ENCODE measurements at regions not wholly inside any gene's neighbourhood (a gene's known extent, or its start where the extent isn't known, plus 50 kb on each side); places are given as distances from the start of the nearest gene placed in this dataset.

GRCh38 chr1:70836456-70836855, 211.2 kb downstream of the PTGER3 start:
- DNase-seq (ENCODE audit: extremely low read depth, insufficient read length), result no peak
- Histone ChIP-seq H3K36me3 (ENCODE audit: control insufficient read depth, insufficient read depth, low read length) (no peaks in the 10 kb centered on the region), H3K27me3 (replicated peaks; ENCODE audit: control insufficient read depth, insufficient read depth, low read length) (no peaks in the 10 kb centered on the region), H3K4me3 (replicated peaks; ENCODE audit: low read depth, low read length) (no peak overlapping the region)
- TF ChIP-seq, protein P1, sequence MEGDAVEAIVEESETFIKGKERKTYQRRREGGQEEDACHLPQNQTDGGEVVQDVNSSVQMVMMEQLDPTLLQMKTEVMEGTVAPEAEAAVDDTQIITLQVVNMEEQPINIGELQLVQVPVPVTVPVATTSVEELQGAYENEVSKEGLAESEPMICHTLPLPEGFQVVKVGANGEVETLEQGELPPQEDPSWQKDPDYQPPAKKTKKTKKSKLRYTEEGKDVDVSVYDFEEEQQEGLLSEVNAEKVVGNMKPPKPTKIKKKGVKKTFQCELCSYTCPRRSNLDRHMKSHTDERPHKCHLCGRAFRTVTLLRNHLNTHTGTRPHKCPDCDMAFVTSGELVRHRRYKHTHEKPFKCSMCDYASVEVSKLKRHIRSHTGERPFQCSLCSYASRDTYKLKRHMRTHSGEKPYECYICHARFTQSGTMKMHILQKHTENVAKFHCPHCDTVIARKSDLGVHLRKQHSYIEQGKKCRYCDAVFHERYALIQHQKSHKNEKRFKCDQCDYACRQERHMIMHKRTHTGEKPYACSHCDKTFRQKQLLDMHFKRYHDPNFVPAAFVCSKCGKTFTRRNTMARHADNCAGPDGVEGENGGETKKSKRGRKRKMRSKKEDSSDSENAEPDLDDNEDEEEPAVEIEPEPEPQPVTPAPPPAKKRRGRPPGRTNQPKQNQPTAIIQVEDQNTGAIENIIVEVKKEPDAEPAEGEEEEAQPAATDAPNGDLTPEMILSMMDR (IDR thresholded peaks at IDR 0.05; ENCODE audit: insufficient read depth, low read length, poor library complexity, severe bottlenecking), result no peak

DNA sequence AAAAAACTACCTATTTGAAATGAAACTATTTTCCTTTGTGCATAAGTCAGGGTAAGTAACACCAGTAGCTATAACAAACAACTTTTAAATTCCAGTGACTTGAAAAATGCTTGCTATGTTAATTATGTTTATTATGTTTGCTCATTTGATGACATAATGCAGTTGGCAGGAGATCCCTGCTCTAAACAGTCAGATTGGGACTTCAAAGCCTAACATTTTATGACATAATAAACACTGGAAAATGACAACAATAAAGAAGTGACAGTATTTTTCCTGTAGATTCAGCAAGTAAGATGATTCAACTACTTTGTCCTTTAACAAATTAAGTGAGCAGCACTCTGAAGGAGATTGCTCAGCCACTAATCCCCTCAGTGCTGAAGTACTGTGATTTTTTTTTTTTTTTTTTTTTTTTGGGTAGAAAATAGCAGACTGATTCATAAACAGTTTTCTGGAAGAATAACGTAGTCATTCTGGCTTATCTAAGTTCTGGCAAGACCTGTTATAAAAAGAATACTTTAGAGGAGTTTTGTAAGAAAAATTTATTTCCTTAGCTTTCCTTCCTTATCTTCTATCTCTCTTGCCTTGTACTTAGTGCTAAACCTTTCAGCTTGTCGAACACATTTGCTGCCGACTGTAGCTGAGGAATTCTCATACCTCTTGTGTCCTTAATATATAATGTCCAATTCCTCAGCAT, 207.2 kb downstream of the PTGER3 start:
- DNase-seq (ENCODE audit: extremely low read depth, insufficient read length), result no peak
- TF ChIP-seq, protein P1 (IDR thresholded peaks at IDR 0.05; ENCODE audit: insufficient read depth, low read length, poor library complexity, severe bottlenecking), result no peak
- H3K4me3 ChIP-seq (replicated peaks; ENCODE audit: low read depth, low read length), result no peak overlapping the region
- no peaks in the 10 kb centered on the region for H3K36me3 ChIP-seq (ENCODE audit: control insufficient read depth, insufficient read depth, low read length)
- H3K27me3 ChIP-seq (replicated peaks; ENCODE audit: control insufficient read depth, insufficient read depth, low read length), result no peaks in the 10 kb centered on the region

DNA sequence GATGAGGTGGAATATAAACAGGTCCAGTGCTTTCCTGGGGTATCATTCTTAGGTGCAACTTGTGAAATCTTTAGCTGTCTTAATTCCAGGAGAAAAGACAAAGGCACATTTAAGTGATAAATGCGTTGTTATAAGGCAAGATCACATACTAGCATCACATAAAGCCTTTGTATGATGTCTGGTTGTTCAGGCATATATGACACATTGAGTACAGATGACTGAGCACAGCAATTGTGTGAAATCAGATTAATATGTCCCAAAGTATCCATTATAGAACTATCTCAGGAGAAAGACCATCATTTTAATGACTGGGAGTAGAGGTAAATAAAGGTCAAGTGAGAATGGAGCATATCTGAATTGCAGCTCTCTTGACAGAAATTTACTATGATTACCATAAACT, 205.1 kb downstream of the PTGER3 start:
- no peak for DNase-seq (ENCODE audit: extremely low read depth, insufficient read length)
- Histone ChIP-seq H3K27me3 (replicated peaks; ENCODE audit: control insufficient read depth, insufficient read depth, low read length) (no peaks in the 10 kb centered on the region), H3K4me3 (replicated peaks; ENCODE audit: low read depth, low read length) (no peak overlapping the region), H3K36me3 (ENCODE audit: control insufficient read depth, insufficient read depth, low read length) (no peaks in the 10 kb centered on the region)
- TF ChIP-seq, protein P1 (IDR thresholded peaks at IDR 0.05; ENCODE audit: insufficient read depth, low read length, poor library complexity, severe bottlenecking), result no peak

DNA sequence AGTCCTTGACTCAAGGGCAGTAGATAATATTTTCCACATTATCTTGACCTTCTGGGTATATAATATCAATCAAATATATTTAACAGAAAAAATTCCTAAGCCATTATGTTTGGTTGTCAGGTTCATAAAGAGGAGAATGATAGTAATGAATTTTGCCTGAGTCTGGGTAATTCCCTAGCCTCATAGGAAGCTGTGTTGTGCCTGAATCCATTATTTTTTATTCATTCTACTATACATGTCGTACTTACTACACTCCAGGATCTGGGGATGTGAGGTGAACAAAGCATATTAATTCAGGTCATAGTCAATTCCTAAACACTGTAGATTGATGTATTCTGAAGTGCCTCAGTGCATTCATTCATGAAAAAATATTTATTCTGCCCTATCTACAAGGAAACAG, 204.2 kb downstream of the PTGER3 start:
- no peak overlapping the region for H3K4me3 ChIP-seq (replicated peaks; ENCODE audit: low read depth, low read length)
- TF ChIP-seq, protein P1 (IDR thresholded peaks at IDR 0.05; ENCODE audit: insufficient read depth, low read length, poor library complexity, severe bottlenecking), result no peak
- no peaks in the 10 kb centered on the region for H3K36me3 ChIP-seq (ENCODE audit: control insufficient read depth, insufficient read depth, low read length)
- no peak for DNase-seq (ENCODE audit: extremely low read depth, insufficient read length)
- no peaks in the 10 kb centered on the region for H3K27me3 ChIP-seq (replicated peaks; ENCODE audit: control insufficient read depth, insufficient read depth, low read length)

GRCh38 chr1:70847013-70847412, 200.6 kb downstream of the PTGER3 start:
- DNase-seq (ENCODE audit: extremely low read depth, insufficient read length), result no peak
- Histone ChIP-seq H3K36me3 (ENCODE audit: control insufficient read depth, insufficient read depth, low read length) (no peaks in the 10 kb centered on the region), H3K27me3 (replicated peaks; ENCODE audit: control insufficient read depth, insufficient read depth, low read length) (no peaks in the 10 kb centered on the region), H3K4me3 (replicated peaks; ENCODE audit: low read depth, low read length) (no peak overlapping the region)
- TF ChIP-seq, protein P1 (IDR thresholded peaks at IDR 0.05; ENCODE audit: insufficient read depth, low read length, poor library complexity, severe bottlenecking), result no peak

DNA sequence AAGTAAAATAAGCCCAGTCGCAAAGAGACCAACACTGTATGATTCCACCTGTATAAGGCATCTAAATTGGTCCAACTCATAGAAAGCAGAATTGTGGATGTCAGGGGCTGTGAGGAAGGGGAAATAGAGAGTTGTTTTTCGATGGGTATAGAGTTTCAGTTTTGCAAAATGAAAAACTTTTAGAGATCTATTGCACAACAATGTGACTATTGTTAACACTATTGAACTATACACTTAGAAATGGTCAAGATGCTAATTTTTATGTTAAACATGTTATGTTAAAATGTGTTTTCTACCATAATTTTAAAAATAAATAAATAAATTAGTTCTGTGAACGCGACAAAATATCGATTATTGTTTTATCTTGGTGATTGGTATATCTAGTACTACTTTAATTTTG, 192.4 kb downstream of the PTGER3 start:
- no peaks in the 10 kb centered on the region for H3K27me3 ChIP-seq (replicated peaks; ENCODE audit: control insufficient read depth, insufficient read depth, low read length)
- no peak for DNase-seq (ENCODE audit: extremely low read depth, insufficient read length)
- TF ChIP-seq, protein P1 (IDR thresholded peaks at IDR 0.05; ENCODE audit: insufficient read depth, low read length, poor library complexity, severe bottlenecking), result no peak
- H3K36me3 ChIP-seq (ENCODE audit: control insufficient read depth, insufficient read depth, low read length), result no peaks in the 10 kb centered on the region
- H3K4me3 ChIP-seq (replicated peaks; ENCODE audit: low read depth, low read length), result no peak overlapping the region
